ENCODE measurements at regions not wholly inside any gene's neighbourhood (a gene's known extent, or its start where the extent isn't known, plus 50 kb on each side); places are given as distances from the start of the nearest gene placed in this dataset.

- no peak overlapping the region for H3K27ac ChIP-seq
- no peak overlapping the region for H3K4me3 ChIP-seq
- H3K9ac ChIP-seq (ENCODE audit: insufficient read length) = no peak overlapping the region
- H3K36me3 ChIP-seq (ENCODE audit: insufficient read depth, low read length) = no peaks in the 10 kb centered on the region
- no peaks in the 10 kb centered on the region for H3K9me3 ChIP-seq (ENCODE audit: low read depth, low read length)
- no peak for DNase-seq (ENCODE audit: low read depth, low spot score)
- TF ChIP-seq FOXP2 (optimal IDR thresholded peaks at IDR 0.05; ENCODE audit: control extremely low read depth, extremely low read length, insufficient read depth) (no peak), EZH2 (IDR thresholded peaks at IDR 0.05) (no peak), POLR2AphosphoS5 (IDR thresholded peaks at IDR 0.05; ENCODE audit: borderline replicate concordance, low read depth, low read length) (no peak)
Measured at GRCh38 chr1:89459081-89459480, 65.5 kb upstream of the LRRC8B start.

DNA sequence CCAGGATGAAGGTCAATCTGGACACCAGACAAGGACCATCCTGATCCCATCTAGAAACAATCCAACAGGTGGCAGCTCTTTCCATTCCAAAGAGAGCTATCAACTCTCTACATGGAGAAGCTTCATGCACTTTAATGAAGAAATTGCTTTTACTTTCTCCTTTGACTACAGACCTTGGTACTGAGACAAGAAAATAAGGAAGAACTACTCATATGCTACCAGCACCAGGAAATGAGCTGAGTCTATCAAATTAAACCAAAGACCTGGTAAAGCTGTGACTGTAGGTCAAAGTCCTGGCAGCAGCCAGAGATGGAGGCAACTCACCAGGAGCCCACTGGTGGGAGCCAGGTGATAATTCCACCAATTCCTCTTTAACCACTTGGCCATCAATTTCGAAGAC is 64.3 kb upstream of the LRRC8B start:
- TF ChIP-seq FOXP2 (optimal IDR thresholded peaks at IDR 0.05; ENCODE audit: control extremely low read depth, extremely low read length, insufficient read depth) (no peak), POLR2AphosphoS5 (IDR thresholded peaks at IDR 0.05; ENCODE audit: borderline replicate concordance, low read depth, low read length) (no peak), EZH2 (IDR thresholded peaks at IDR 0.05) (no peak)
- Histone ChIP-seq H3K36me3 (ENCODE audit: insufficient read depth, low read length) (no peaks in the 10 kb centered on the region), H3K9ac (ENCODE audit: insufficient read length) (no peak overlapping the region), H3K4me3 (no peak overlapping the region), H3K27ac (no peak overlapping the region), H3K9me3 (ENCODE audit: low read depth, low read length) (no peaks in the 10 kb centered on the region)
- no peak for DNase-seq (ENCODE audit: low read depth, low spot score)

GRCh38 chr1:89462250-89462649 is 62.4 kb upstream of the LRRC8B start:
- H3K36me3 ChIP-seq (ENCODE audit: insufficient read depth, low read length) = no peaks in the 10 kb centered on the region
- H3K27ac ChIP-seq = no peak overlapping the region
- no peak overlapping the region for H3K9ac ChIP-seq (ENCODE audit: insufficient read length)
- no peak for DNase-seq (ENCODE audit: low read depth, low spot score)
- H3K4me3 ChIP-seq = no peak overlapping the region
- H3K9me3 ChIP-seq (ENCODE audit: low read depth, low read length) = no peaks in the 10 kb centered on the region
- TF ChIP-seq FOXP2 (optimal IDR thresholded peaks at IDR 0.05; ENCODE audit: control extremely low read depth, extremely low read length, insufficient read depth) (no peak), POLR2AphosphoS5 (IDR thresholded peaks at IDR 0.05; ENCODE audit: borderline replicate concordance, low read depth, low read length) (no peak), EZH2 (IDR thresholded peaks at IDR 0.05) (no peak)

GRCh38 chr1:89464008-89464407 is 60.6 kb upstream of the LRRC8B start:
- Histone ChIP-seq H3K36me3 (ENCODE audit: insufficient read depth, low read length) (no peaks in the 10 kb centered on the region), H3K27ac (no peak overlapping the region), H3K9ac (ENCODE audit: insufficient read length) (no peak overlapping the region), H3K9me3 (ENCODE audit: low read depth, low read length) (no peaks in the 10 kb centered on the region), H3K4me3 (no peak overlapping the region)
- no peak for DNase-seq (ENCODE audit: low read depth, low spot score)
- TF ChIP-seq FOXP2 (optimal IDR thresholded peaks at IDR 0.05; ENCODE audit: control extremely low read depth, extremely low read length, insufficient read depth) (no peak), EZH2 (IDR thresholded peaks at IDR 0.05) (no peak), POLR2AphosphoS5 (IDR thresholded peaks at IDR 0.05; ENCODE audit: borderline replicate concordance, low read depth, low read length) (no peak)

DNA sequence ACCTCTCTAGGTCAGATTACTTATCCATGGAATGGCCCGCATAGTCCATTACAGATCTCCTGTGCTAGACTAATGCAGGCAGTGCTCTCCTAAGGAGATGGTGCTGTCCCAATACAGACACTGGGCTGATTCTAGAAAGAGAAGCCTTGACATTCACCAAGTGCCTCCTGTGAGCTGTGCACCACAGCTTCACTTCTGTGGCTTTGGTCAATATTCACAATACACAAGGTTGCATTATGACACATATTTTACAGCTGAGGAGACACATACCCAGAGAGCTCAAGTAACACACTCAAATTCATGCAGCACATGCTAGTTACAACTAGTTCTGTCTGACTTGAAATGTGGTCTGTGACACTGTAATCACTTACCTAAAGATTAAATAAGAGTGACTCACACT is 59.4 kb upstream of the LRRC8B start:
- no peak for DNase-seq (ENCODE audit: low read depth, low spot score)
- no peak overlapping the region for H3K9ac ChIP-seq (ENCODE audit: insufficient read length)
- H3K27ac ChIP-seq = no peak overlapping the region
- H3K36me3 ChIP-seq (ENCODE audit: insufficient read depth, low read length) = no peaks in the 10 kb centered on the region
- no peaks in the 10 kb centered on the region for H3K9me3 ChIP-seq (ENCODE audit: low read depth, low read length)
- TF ChIP-seq POLR2AphosphoS5 (IDR thresholded peaks at IDR 0.05; ENCODE audit: borderline replicate concordance, low read depth, low read length) = no peak
- no peak for TF ChIP-seq FOXP2 (optimal IDR thresholded peaks at IDR 0.05; ENCODE audit: control extremely low read depth, extremely low read length, insufficient read depth)
- TF ChIP-seq EZH2 (IDR thresholded peaks at IDR 0.05) = no peak
- no peak overlapping the region for H3K4me3 ChIP-seq

- TF ChIP-seq POLR2AphosphoS5 (IDR thresholded peaks at IDR 0.05; ENCODE audit: borderline replicate concordance, low read depth, low read length) (no peak), EZH2 (IDR thresholded peaks at IDR 0.05) (no peak), FOXP2 (optimal IDR thresholded peaks at IDR 0.05; ENCODE audit: control extremely low read depth, extremely low read length, insufficient read depth) (no peak)
- Histone ChIP-seq H3K9ac (ENCODE audit: insufficient read length) (no peak overlapping the region), H3K9me3 (ENCODE audit: low read depth, low read length) (no peaks in the 10 kb centered on the region), H3K4me3 (no peak overlapping the region), H3K36me3 (ENCODE audit: insufficient read depth, low read length) (no peaks in the 10 kb centered on the region), H3K27ac (no peak overlapping the region)
- no peak for DNase-seq (ENCODE audit: low read depth, low spot score)
Measured at GRCh38 chr1:89466307-89466930, 58.2 kb upstream of the LRRC8B start.

DNA sequence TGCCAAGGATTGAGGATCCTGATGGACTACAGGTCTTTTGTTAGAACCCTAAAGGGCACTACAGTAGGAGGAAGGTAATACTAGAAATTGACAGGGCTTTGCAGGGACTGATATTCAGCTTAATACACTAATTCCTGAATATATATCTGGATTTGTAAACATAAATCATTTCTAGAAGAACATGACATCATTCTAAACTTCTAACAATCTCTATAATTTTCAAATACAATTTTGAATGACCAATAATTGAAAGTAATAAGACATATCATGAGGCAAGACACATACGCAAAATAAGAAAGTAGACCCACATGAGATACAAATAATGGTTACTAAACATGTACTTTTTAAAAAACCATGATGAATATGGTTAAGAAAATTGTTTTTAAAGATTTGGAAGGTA is 52.4 kb upstream of the LRRC8B start:
- no peak overlapping the region for H3K4me3 ChIP-seq
- no peak overlapping the region for H3K9ac ChIP-seq (ENCODE audit: insufficient read length)
- no peaks in the 10 kb centered on the region for H3K36me3 ChIP-seq (ENCODE audit: insufficient read depth, low read length)
- no peak for DNase-seq (ENCODE audit: low read depth, low spot score)
- H3K9me3 ChIP-seq (ENCODE audit: low read depth, low read length) = no peaks in the 10 kb centered on the region
- no peak for TF ChIP-seq EZH2 (IDR thresholded peaks at IDR 0.05)
- TF ChIP-seq POLR2AphosphoS5 (IDR thresholded peaks at IDR 0.05; ENCODE audit: borderline replicate concordance, low read depth, low read length) = no peak
- TF ChIP-seq FOXP2 (optimal IDR thresholded peaks at IDR 0.05; ENCODE audit: control extremely low read depth, extremely low read length, insufficient read depth) = no peak
- H3K27ac ChIP-seq = no peak overlapping the region

GRCh38 chr1:89472886-89473417 is 51.7 kb upstream of the LRRC8B start:
- Histone ChIP-seq H3K27ac (no peak overlapping the region), H3K9ac (ENCODE audit: insufficient read length) (no peak overlapping the region), H3K36me3 (ENCODE audit: insufficient read depth, low read length) (no peaks in the 10 kb centered on the region), H3K4me3 (no peak overlapping the region), H3K9me3 (ENCODE audit: low read depth, low read length) (no peaks in the 10 kb centered on the region)
- TF ChIP-seq POLR2AphosphoS5 (IDR thresholded peaks at IDR 0.05; ENCODE audit: borderline replicate concordance, low read depth, low read length) (no peak), EZH2 (IDR thresholded peaks at IDR 0.05) (no peak), FOXP2 (optimal IDR thresholded peaks at IDR 0.05; ENCODE audit: control extremely low read depth, extremely low read length, insufficient read depth) (no peak)
- no peak for DNase-seq (ENCODE audit: low read depth, low spot score)
